Fibroblast of pulmonary artery (primary cell): ENCODE measurements at regions not wholly inside any gene's neighbourhood (a gene's known extent, or its start where the extent isn't known, plus 50 kb on each side); places are given as distances from the start of the nearest gene placed in this dataset.
A peak's percentile ranks its signal among the peaks of the same experiment; 100 is the strongest.

ENCODE experiments used
- DNase-seq: peaks from one replicate; pipeline ENCODE4 v3.0.0-alpha.2; 2010; ENCODE audit warnings: low read depth
- H3K4me3 ChIP-seq: replicated peaks from 2 replicates; pipeline ENCODE4 v1.5.1; 2011; ENCODE audit warnings: low read depth, mild to moderate bottlenecking, control low read depth, low read length, moderate library complexity
- CTCF ChIP-seq: IDR thresholded peaks from 2 replicates; pipeline ENCODE4 v1.5.1; 2011; ENCODE audit warnings: mild to moderate bottlenecking, control low read depth, low read length, inconsistent platforms; ENCODE audit errors: missing control alignments

- no peak overlapping the region for H3K4me3 ChIP-seq
- DNase-seq: no peak
- no peak for TF ChIP-seq CTCF
These were observed 53.4 kb upstream of the STK17B start for GRCh38 chr2:196224756-196225155.

- no peak overlapping the region for H3K4me3 ChIP-seq
- DNase-seq: peak; percentile 55
- no peak for TF ChIP-seq CTCF
These were observed 53.8 kb upstream of the STK17B start for GRCh38 chr2:196225213-196225612.

GRCh38 chr2:196226058-196226706 is 54.8 kb upstream of the STK17B start:
- H3K4me3 ChIP-seq: no peak overlapping the region
- no peak for DNase-seq
- TF ChIP-seq CTCF: no peak

- TF ChIP-seq CTCF: no peak
- no peak for DNase-seq
- no peak overlapping the region for H3K4me3 ChIP-seq
These were observed 55.3 kb upstream of the STK17B start for GRCh38 chr2:196226707-196227065.

GRCh38 chr2:196229013-196229412 is 57.6 kb upstream of the STK17B start:
- no peak for TF ChIP-seq CTCF
- no peak overlapping the region for H3K4me3 ChIP-seq
- no peak for DNase-seq

- no peak overlapping the region for H3K4me3 ChIP-seq
- DNase-seq: no peak
These were observed 58.9 kb upstream of the STK17B start for GRCh38 chr2:196230061-196230854.

More at GRCh38 chr2:196230061-196230854, 58.9 kb upstream of the STK17B start:
- TF ChIP-seq CTCF: no peak
